Lower lobe of right lung (tissue), 2 donors: ENCODE measurements at regions not wholly inside any gene's neighbourhood (a gene's known extent, or its start where the extent isn't known, plus 50 kb on each side); places are given as distances from the start of the nearest gene placed in this dataset.

Experiments
- ATAC-seq, 2 donors: fragments of 200-7000 bp; cut with Tn5 transposase; one replicate each; pipeline ENCODE4 v1.9.1; 2020 to 2022; ENCODE audit warnings: mild to moderate bottlenecking in 2 of 2, moderate library complexity in 2 of 2
- DNase-seq: peaks from one replicate; pipeline ENCODE4 v3.0.0-alpha.2; 2020
- H3K27ac ChIP-seq: fragments of 200-600 bp; one replicate; pipeline ENCODE4 v1.8.0; 2022
- H3K27me3 ChIP-seq: fragments of 200-600 bp; one replicate; pipeline ENCODE4 v1.8.0; 2022; ENCODE audit warnings: low read depth
- H3K36me3 ChIP-seq: fragments of 200-600 bp; one replicate; pipeline ENCODE4 v1.8.0; 2022; ENCODE audit warnings: mild to moderate bottlenecking
- H3K4me1 ChIP-seq: fragments of 200-600 bp; one replicate; pipeline ENCODE4 v1.8.0; 2022
- H3K4me3 ChIP-seq: fragments of 200-600 bp; one replicate; pipeline ENCODE4 v1.8.0; 2022; ENCODE audit warnings: mild to moderate bottlenecking
- H3K9me3 ChIP-seq: fragments of 200-600 bp; one replicate; pipeline ENCODE4 v1.8.0; 2022
- intact Hi-C: fragments of 100-400 bp; cut with DNase I; formaldehyde crosslinking; loops from one replicate; pipeline ENCODE4 v1.11.0; 2022
- TF ChIP-seq, protein P1 (sequence below): fragments of 200-600 bp; IDR thresholded peaks from one replicate; pipeline ENCODE4 v1.8.0; 2022; ENCODE audit warnings: antibody characterized with exemption, mild to moderate bottlenecking
- donor health status: DM: no; HTN: yes; CAD: no; lungs with severe emphysema.

- intact Hi-C loops, result no loop called here
- Histone ChIP-seq H3K9me3 (no peaks in the 10 kb centered on the region), H3K4me3 (no peak overlapping the region), H3K27me3 (no peaks in the 10 kb centered on the region), H3K36me3 (no peaks in the 10 kb centered on the region), H3K27ac (no peak overlapping the region), H3K4me1 (no peaks in the 10 kb centered on the region)
- DNase-seq, result no peak
- TF ChIP-seq, protein P1, sequence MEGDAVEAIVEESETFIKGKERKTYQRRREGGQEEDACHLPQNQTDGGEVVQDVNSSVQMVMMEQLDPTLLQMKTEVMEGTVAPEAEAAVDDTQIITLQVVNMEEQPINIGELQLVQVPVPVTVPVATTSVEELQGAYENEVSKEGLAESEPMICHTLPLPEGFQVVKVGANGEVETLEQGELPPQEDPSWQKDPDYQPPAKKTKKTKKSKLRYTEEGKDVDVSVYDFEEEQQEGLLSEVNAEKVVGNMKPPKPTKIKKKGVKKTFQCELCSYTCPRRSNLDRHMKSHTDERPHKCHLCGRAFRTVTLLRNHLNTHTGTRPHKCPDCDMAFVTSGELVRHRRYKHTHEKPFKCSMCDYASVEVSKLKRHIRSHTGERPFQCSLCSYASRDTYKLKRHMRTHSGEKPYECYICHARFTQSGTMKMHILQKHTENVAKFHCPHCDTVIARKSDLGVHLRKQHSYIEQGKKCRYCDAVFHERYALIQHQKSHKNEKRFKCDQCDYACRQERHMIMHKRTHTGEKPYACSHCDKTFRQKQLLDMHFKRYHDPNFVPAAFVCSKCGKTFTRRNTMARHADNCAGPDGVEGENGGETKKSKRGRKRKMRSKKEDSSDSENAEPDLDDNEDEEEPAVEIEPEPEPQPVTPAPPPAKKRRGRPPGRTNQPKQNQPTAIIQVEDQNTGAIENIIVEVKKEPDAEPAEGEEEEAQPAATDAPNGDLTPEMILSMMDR, result no peak
- ATAC-seq, result no peak
Measured at GRCh38 chr3:124610130-124610529, 120.1 kb upstream of the UMPS start.

GRCh38 chr3:124611520-124611919, 118.7 kb upstream of the UMPS start:
- DNase-seq, result no peak
- Histone ChIP-seq H3K4me3 (no peak overlapping the region), H3K36me3 (no peaks in the 10 kb centered on the region), H3K27ac (no peak overlapping the region), H3K27me3 (no peaks in the 10 kb centered on the region), H3K4me1 (no peaks in the 10 kb centered on the region), H3K9me3 (no peaks in the 10 kb centered on the region)
- intact Hi-C loops, result no loop called here
- TF ChIP-seq, protein P1, result no peak
- no peak for ATAC-seq

- no peaks in the 10 kb centered on the region for H3K36me3 ChIP-seq
- DNase-seq (no peak), ATAC-seq (no peak)
- H3K4me1 ChIP-seq, result peaks cover 9% of the 10 kb centered on the region
- no peak overlapping the region for H3K27ac ChIP-seq
- no peaks in the 10 kb centered on the region for H3K9me3 ChIP-seq
- intact Hi-C loops, result no loop called here
- no peak overlapping the region for H3K4me3 ChIP-seq
- no peaks in the 10 kb centered on the region for H3K27me3 ChIP-seq
- TF ChIP-seq, protein P1, result no peak
Measured at GRCh38 chr3:124615896-124616543, 114.2 kb upstream of the UMPS start.

- TF ChIP-seq, protein P1, result no peak
- no peak overlapping the region for H3K4me3 ChIP-seq
- intact Hi-C loops, result no loop called here
- H3K27me3 ChIP-seq, result no peaks in the 10 kb centered on the region
- peaks cover 10% of the 10 kb centered on the region for H3K4me1 ChIP-seq
- H3K36me3 ChIP-seq, result no peaks in the 10 kb centered on the region
- H3K9me3 ChIP-seq, result no peaks in the 10 kb centered on the region
- ATAC-seq (no peak), DNase-seq (no peak)
- H3K27ac ChIP-seq, result no peak overlapping the region
Measured at GRCh38 chr3:124617177-124617576, 113.1 kb upstream of the UMPS start.

DNA sequence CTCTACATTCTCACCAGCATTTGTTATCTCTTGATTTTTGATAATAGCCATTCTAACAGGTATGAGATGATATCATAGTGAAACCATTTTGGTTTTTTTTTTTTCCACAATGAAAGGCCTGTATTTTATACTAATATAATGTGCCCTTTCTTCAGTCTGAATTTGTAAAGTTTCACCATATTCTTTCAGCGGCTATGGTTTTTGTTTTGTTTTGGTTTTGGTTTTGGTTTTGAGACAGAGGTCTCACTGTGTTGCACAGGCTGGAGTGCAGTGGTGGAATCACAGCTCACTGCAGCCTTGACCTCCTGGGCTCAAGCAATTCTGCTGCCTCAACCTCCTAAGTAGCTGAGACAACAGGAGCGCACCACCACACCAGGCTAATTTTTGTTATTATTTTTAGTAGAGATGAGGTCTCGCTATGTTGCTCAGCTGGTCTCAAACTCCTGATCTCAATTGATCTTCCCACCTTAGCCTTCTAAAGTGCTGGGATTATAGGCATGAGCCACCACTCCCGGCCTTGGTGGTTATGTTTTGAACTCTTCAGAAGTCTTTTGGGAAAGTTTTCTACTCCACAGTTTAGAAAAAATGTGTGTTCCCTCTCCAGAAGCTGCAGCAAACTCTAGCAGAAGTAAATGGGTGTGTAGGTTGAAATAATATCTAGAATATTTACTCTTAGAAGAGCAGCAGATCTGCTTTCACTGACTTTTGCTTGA, 110.2 kb upstream of the UMPS start:
- Histone ChIP-seq H3K27me3 (no peaks in the 10 kb centered on the region), H3K4me3 (no peak overlapping the region), H3K36me3 (no peaks in the 10 kb centered on the region), H3K27ac (peak overlapping the region; percentile 54), H3K9me3 (no peaks in the 10 kb centered on the region), H3K4me1 (peaks cover 10% of the 10 kb centered on the region)
- DNase-seq (no peak), ATAC-seq (peak; percentile 17 to 45)
- intact Hi-C loops, result no loop called here
- TF ChIP-seq, protein P1, result no peak
